Endothelial cell of umbilical vein (primary cell): ENCODE measurements at regions not wholly inside any gene's neighbourhood (a gene's known extent, or its start where the extent isn't known, plus 50 kb on each side); places are given as distances from the start of the nearest gene placed in this dataset.

Experiments used
- BruUV-seq: library from RNA; stranded (reverse); fragments of 400-500 nt; replicated peaks from 2 replicates; lab custom pipeline; 2021; lab: Mats Ljungman, UMichigan
- CTCF ChIA-PET: fragments of 300-600, 350-600 bp; sonication (Branson Sonifier 250); formaldehyde crosslinking; loops from one replicate; lab custom pipeline; 2021; ENCODE audit warnings: antibody characterized with exemption, inconsistent platforms; lab: Charles Lee
- POLR2A ChIA-PET: fragments of 300-600, 350-600 bp; sonication (Branson Sonifier 250); formaldehyde crosslinking; loops from one replicate; lab custom pipeline; 2021; ENCODE audit warnings: antibody characterized with exemption, inconsistent platforms; lab: Charles Lee
- DNase-seq: peaks from one replicate; pipeline ENCODE4 v3.0.0-alpha.2; 2011; ENCODE audit warnings: low read depth, low spot score
- FAIRE-seq: peaks from 2 replicates; lab custom pipeline; 2011; peaks lifted over from hg19 to GRCh38; lab: Jason Lieb, UNC
- H2AFZ ChIP-seq: 2 replicates; pipeline ENCODE4 v1.6.0; 2012; ENCODE audit warnings: low read depth, low read length, control low read depth, inconsistent platforms
- H3K27ac ChIP-seq: 2 replicates; pipeline ENCODE4 v1.5.1; 2011; ENCODE audit warnings: low read depth, mild to moderate bottlenecking, control low read depth, low read length, moderate library complexity; ENCODE audit not compliant: insufficient read depth
- H3K27me3 ChIP-seq, 2 experiments: 2 replicates each; pipeline versions ENCODE4 v1.6.0 to v1.6.1; 2011; ENCODE audit warnings: low read length in 2 of 2, mixed read lengths in 1 of 2; ENCODE audit not compliant: control insufficient read depth in 2 of 2, insufficient read depth in 2 of 2
- H3K36me3 ChIP-seq, 2 experiments: 2 replicates in 1 of 2; 3 replicates in 1 of 2; pipeline ENCODE4 v1.5.1; 2011; ENCODE audit warnings: low read length in 2 of 2, mild to moderate bottlenecking in 1 of 2, moderate library complexity in 1 of 2; ENCODE audit not compliant: control insufficient read depth in 2 of 2, insufficient read depth in 2 of 2; ENCODE audit errors: extremely low read depth in 1 of 2
- H3K4me1 ChIP-seq: 3 replicates; pipeline ENCODE4 v1.5.1; 2011; ENCODE audit warnings: mild to moderate bottlenecking, low read length; ENCODE audit not compliant: control insufficient read depth, insufficient read depth; ENCODE audit errors: extremely low read depth
- H3K4me2 ChIP-seq: 2 replicates; pipeline ENCODE4 v1.6.1; 2011; ENCODE audit warnings: low read length, control low read depth, mixed read lengths; ENCODE audit not compliant: insufficient read depth
- H3K4me3 ChIP-seq, 3 experiments: fragments of 200-600 bp in 1 of 3; sonication (generic), shearing (Covaris generic) in 1 of 3; replicated peaks in 1 of 3; 2 replicates each; pipeline ENCODE4 v1.5.1; 2011 to 2016; ENCODE audit warnings: control low read depth in 3 of 3, low read length in 3 of 3, mild to moderate bottlenecking in 2 of 3, inconsistent platforms in 1 of 3, low read depth in 1 of 3, moderate library complexity in 1 of 3; ENCODE audit not compliant: insufficient read depth in 1 of 3
- H3K79me2 ChIP-seq: 2 replicates; pipeline ENCODE4 v1.6.0; 2012; ENCODE audit warnings: low read length, inconsistent platforms; ENCODE audit not compliant: control insufficient read depth, insufficient read depth
- H3K9ac ChIP-seq: replicated peaks from 2 replicates; pipeline ENCODE3; 2011; ENCODE audit warnings: low read length, control low read depth; ENCODE audit not compliant: insufficient read depth; ENCODE audit errors: extremely low read depth
- H3K9me1 ChIP-seq: replicated peaks from 3 replicates; pipeline ENCODE4 v1.6.0; 2011; ENCODE audit warnings: mild to moderate bottlenecking, low read length; ENCODE audit not compliant: control insufficient read depth, insufficient read depth; ENCODE audit errors: extremely low read depth
- H3K9me3 ChIP-seq: replicated peaks from 2 replicates; pipeline ENCODE4 v1.5.1; 2012; ENCODE audit warnings: low read length, inconsistent platforms; ENCODE audit not compliant: control insufficient read depth, insufficient read depth
- H4K20me1 ChIP-seq: replicated peaks from 2 replicates; pipeline ENCODE3; 2011; ENCODE audit warnings: mild to moderate bottlenecking, low read length; ENCODE audit not compliant: control insufficient read depth, insufficient read depth; ENCODE audit errors: extremely low read depth
- EZH2 ChIP-seq: IDR thresholded peaks from 2 replicates; pipeline ENCODE4 v1.6.1; 2012; ENCODE audit warnings: borderline replicate concordance, low read depth, mild to moderate bottlenecking, moderate library complexity, low read length, inconsistent platforms; ENCODE audit not compliant: severe bottlenecking
- FOS ChIP-seq: IDR thresholded peaks from 2 replicates; pipeline ENCODE4 v1.6.1; 2011; ENCODE audit warnings: mild to moderate bottlenecking, low read length, moderate library complexity, borderline replicate concordance; ENCODE audit not compliant: insufficient read depth
- GATA2 ChIP-seq: IDR thresholded peaks from 2 replicates; pipeline ENCODE4 v1.7.0; 2011; ENCODE audit warnings: low read depth, mild to moderate bottlenecking, moderate library complexity, mixed read lengths, low read length; ENCODE audit not compliant: insufficient read length, insufficient read depth
- JUN ChIP-seq: IDR thresholded peaks from 2 replicates; pipeline ENCODE4 v1.6.1; 2011; ENCODE audit warnings: borderline replicate concordance, low read depth; ENCODE audit not compliant: insufficient read length, insufficient read depth
- MAX ChIP-seq: IDR thresholded peaks from 2 replicates; pipeline ENCODE4 v1.6.1; 2011; ENCODE audit not compliant: insufficient read depth, insufficient read length
- MYC ChIP-seq: IDR thresholded peaks from one replicate; pipeline ENCODE4 v1.6.1; 2011; ENCODE audit warnings: mild to moderate bottlenecking, low read depth, low read length
- POLR2A ChIP-seq: IDR thresholded peaks from 2 replicates; pipeline ENCODE4 v1.6.1; 2012; ENCODE audit warnings: low read depth, mild to moderate bottlenecking, control low read depth, low read length
- POLR2AphosphoS5 ChIP-seq: IDR thresholded peaks from 2 replicates; pipeline ENCODE4 v1.6.1; 2012; ENCODE audit warnings: low read depth, mild to moderate bottlenecking, control low read depth, low read length, moderate library complexity; ENCODE audit not compliant: insufficient read depth
- dilution Hi-C: fragments of 300-500 bp; cut with MboI; formaldehyde crosslinking; loops from one replicate; pipeline ENCODE4 v1.15.0; 2019; ENCODE audit warnings: low sequenced_read_pairs; ENCODE audit not compliant: extremely low pct_ligation_motif_present
- intact Hi-C: fragments of 100-400 bp; cut with micrococcal nuclease; formaldehyde crosslinking; loops from one replicate; pipeline ENCODE4 v1.10.0; 2022
- TF ChIP-seq, protein P1 (sequence below), 2 donors: IDR thresholded peaks; 1 replicate in 1 of 2; 2 replicates in 1 of 2; pipeline ENCODE4 v1.5.1; 2011; ENCODE audit warnings: low read length in 2 of 2, mild to moderate bottlenecking in 2 of 2, moderate library complexity in 2 of 2, control low read depth in 1 of 2, inconsistent platforms in 1 of 2, low read depth in 1 of 2; ENCODE audit not compliant: insufficient read depth in 1 of 2; ENCODE audit errors: extremely low read depth in 1 of 2

DNA sequence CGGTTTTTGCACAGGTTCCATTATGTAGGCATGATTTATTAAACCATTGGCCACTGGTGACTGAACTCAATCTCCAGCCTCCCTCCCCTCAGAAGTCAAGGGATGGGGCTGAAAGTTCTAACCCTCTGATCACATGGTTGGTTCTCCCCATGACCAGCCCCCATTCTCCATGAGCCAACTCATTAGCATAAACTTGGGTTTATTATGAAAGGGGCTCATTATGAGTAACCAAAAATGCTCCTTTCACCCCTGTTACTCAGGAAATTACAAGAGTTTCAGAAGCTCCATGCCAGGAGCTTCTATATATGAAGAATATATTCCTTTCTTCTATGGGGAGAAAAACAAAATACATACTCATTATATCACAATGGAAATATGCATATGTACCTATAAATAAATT is 555.3 kb downstream of the HS3ST4 start:
- Histone ChIP-seq H3K4me1 (no peaks in the 10 kb centered on the region), H3K36me3 (no peaks in the 10 kb centered on the region), H3K27me3 (no peaks in the 10 kb centered on the region), H3K4me2 (no peak overlapping the region), H3K9ac (no peak overlapping the region), H3K9me1 (no peaks in the 10 kb centered on the region), H4K20me1 (no peaks in the 10 kb centered on the region), H3K79me2 (no peaks in the 10 kb centered on the region), H2AFZ (no peak overlapping the region), H3K4me3 (no peak overlapping the region), H3K27ac (no peak overlapping the region), H3K9me3 (peaks cover 4% of the 10 kb centered on the region)
- intact Hi-C loops (no loop called here), dilution Hi-C loops (no loop called here)
- no peak for TF ChIP-seq POLR2AphosphoS5
- no peak for TF ChIP-seq JUN
- TF ChIP-seq EZH2, result no peak
- no peak for TF ChIP-seq POLR2A
- no peak for TF ChIP-seq MAX
- no peak for TF ChIP-seq FOS
- TF ChIP-seq, protein P1, sequence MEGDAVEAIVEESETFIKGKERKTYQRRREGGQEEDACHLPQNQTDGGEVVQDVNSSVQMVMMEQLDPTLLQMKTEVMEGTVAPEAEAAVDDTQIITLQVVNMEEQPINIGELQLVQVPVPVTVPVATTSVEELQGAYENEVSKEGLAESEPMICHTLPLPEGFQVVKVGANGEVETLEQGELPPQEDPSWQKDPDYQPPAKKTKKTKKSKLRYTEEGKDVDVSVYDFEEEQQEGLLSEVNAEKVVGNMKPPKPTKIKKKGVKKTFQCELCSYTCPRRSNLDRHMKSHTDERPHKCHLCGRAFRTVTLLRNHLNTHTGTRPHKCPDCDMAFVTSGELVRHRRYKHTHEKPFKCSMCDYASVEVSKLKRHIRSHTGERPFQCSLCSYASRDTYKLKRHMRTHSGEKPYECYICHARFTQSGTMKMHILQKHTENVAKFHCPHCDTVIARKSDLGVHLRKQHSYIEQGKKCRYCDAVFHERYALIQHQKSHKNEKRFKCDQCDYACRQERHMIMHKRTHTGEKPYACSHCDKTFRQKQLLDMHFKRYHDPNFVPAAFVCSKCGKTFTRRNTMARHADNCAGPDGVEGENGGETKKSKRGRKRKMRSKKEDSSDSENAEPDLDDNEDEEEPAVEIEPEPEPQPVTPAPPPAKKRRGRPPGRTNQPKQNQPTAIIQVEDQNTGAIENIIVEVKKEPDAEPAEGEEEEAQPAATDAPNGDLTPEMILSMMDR (IDR thresholded peaks at IDR 0.05; ENCODE audit: extremely low read depth in 1 of 2, insufficient read depth in 1 of 2, low read depth in 1 of 2, low read length in 2 of 2), result no peak
- no peak for TF ChIP-seq GATA2
- no peak for TF ChIP-seq MYC
- CTCF ChIA-PET, result no interaction called here
- BruUV-seq, result no TSS peak
- POLR2A ChIA-PET, result no interaction called here
- DNase-seq (no peak), FAIRE-seq (no peak)
